Vagina (tissue), 2 donors: ENCODE measurements at regions not wholly inside any gene's neighbourhood (a gene's known extent, or its start where the extent isn't known, plus 50 kb on each side); places are given as distances from the start of the nearest gene placed in this dataset.

ENCODE experiments used
- DNase-seq, 2 donors: peaks; one replicate each; pipeline ENCODE4 v3.0.0-alpha.2; 2017; ENCODE audit errors: extremely low spot score in 2 of 2
- H3K27ac ChIP-seq: fragments of 200-600 bp; sonication (generic); one replicate; pipeline ENCODE4 v1.5.1; 2019
- H3K27me3 ChIP-seq: fragments of 200-600 bp; sonication (generic); one replicate; pipeline ENCODE4 v1.5.1; 2019
- H3K36me3 ChIP-seq, 2 donors: fragments of 200-600 bp; sonication (generic); one replicate each; pipeline ENCODE4 v1.5.1; 2017 to 2019
- H3K4me1 ChIP-seq: fragments of 200-600 bp; sonication (generic); one replicate; pipeline ENCODE4 v1.5.1; 2019
- H3K4me3 ChIP-seq, 2 donors: fragments of 200-600 bp; sonication (generic); 1 replicate in 1 of 2; 2 replicates in 1 of 2; pipeline ENCODE4 v1.5.1; 2016 to 2019
- H3K9me3 ChIP-seq: fragments of 200-600 bp; sonication (generic); one replicate; pipeline ENCODE4 v1.5.1; 2019
- POLR2A ChIP-seq, 2 donors: fragments of 450-650 bp; IDR thresholded peaks; one replicate each; pipeline ENCODE4 v1.6.1; 2017; ENCODE audit warnings: antibody characterized with exemption in 2 of 2, mild to moderate bottlenecking in 2 of 2, moderate library complexity in 2 of 2
- POLR2AphosphoS5 ChIP-seq, 2 donors: sonication (generic); formaldehyde crosslinking; IDR thresholded peaks; one replicate each; pipeline ENCODE4 v1.9.0; 2017; ENCODE audit warnings: antibody characterized with exemption in 2 of 2, mild to moderate bottlenecking in 2 of 2, low read depth in 1 of 2; ENCODE audit not compliant: insufficient read depth in 1 of 2
- intact Hi-C: fragments of 100-400 bp; cut with DNase I; formaldehyde crosslinking; loops from one replicate; pipeline ENCODE4 v1.15.1; 2023
- TF ChIP-seq, protein P1 (sequence below), 3 experiments: fragments of 450-650 bp in 2 of 3; fragments of 200-600 bp in 1 of 3; sonication (generic) in 1 of 3; IDR thresholded peaks; one replicate each; pipeline ENCODE4 v1.5.1; 2017 to 2019; ENCODE audit warnings: antibody characterized with exemption in 3 of 3, mild to moderate bottlenecking in 2 of 3, moderate library complexity in 2 of 3

DNA sequence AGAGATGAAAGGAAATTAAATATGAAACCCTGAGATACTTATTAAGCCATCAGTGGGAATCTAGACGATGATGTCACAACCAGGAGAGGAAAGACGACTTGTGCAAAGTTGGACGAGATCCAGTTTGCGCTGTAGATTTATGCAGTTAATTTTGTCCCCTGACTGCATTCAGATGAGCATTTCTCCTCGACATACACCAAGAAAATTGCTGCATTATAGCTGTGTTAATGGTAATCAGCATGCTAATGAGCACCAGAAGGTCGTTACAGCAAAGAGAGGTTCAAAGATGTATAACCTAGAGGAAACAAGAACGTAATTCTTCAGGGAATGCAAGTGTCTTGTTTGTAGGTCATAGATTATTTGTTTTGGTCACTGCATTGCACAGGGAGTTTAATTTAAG lies 371.7 kb downstream of the RBM26 start:
- TF ChIP-seq, protein P1, sequence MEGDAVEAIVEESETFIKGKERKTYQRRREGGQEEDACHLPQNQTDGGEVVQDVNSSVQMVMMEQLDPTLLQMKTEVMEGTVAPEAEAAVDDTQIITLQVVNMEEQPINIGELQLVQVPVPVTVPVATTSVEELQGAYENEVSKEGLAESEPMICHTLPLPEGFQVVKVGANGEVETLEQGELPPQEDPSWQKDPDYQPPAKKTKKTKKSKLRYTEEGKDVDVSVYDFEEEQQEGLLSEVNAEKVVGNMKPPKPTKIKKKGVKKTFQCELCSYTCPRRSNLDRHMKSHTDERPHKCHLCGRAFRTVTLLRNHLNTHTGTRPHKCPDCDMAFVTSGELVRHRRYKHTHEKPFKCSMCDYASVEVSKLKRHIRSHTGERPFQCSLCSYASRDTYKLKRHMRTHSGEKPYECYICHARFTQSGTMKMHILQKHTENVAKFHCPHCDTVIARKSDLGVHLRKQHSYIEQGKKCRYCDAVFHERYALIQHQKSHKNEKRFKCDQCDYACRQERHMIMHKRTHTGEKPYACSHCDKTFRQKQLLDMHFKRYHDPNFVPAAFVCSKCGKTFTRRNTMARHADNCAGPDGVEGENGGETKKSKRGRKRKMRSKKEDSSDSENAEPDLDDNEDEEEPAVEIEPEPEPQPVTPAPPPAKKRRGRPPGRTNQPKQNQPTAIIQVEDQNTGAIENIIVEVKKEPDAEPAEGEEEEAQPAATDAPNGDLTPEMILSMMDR (IDR thresholded peaks at IDR 0.05) = no peak
- TF ChIP-seq POLR2AphosphoS5 (IDR thresholded peaks at IDR 0.05; ENCODE audit: insufficient read depth in 1 of 2, low read depth in 1 of 2) (no peak), POLR2A (IDR thresholded peaks at IDR 0.05) (no peak)
- intact Hi-C loops = no loop called here

DNA sequence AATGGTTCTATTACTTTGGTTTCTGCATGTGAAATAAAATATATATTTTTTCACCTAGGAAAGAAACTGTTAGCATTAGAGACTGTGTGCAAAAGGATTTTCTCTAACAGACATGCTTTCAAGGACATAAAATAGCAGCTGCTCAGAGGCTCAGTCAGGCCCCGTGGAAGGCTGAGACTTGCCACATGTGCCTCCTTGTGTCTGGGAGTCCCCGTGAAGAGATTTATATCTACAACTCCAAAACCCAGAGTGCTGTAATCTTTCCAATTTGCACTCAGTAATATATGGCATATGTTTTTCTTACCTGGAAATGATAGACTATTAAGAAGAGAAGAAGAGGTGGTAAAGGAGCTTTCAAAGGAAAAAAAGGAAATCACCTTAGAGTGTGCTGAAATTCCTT lies 371.6 kb upstream of the OBI1 start:
- Histone ChIP-seq H3K9me3 (no peaks in the 10 kb centered on the region), H3K27me3 (no peaks in the 10 kb centered on the region), H3K4me1 (no peaks in the 10 kb centered on the region), H3K36me3 (no peaks in the 10 kb centered on the region), H3K27ac (no peak overlapping the region), H3K4me3 (no peak overlapping the region)
- TF ChIP-seq, protein P1 (IDR thresholded peaks at IDR 0.05) = no peak
- TF ChIP-seq POLR2A (IDR thresholded peaks at IDR 0.05) (no peak), POLR2AphosphoS5 (IDR thresholded peaks at IDR 0.05; ENCODE audit: insufficient read depth in 1 of 2, low read depth in 1 of 2) (no peak)
- intact Hi-C loops = no loop called here
- no peak for DNase-seq

More for the DNA sequence above, 371.7 kb downstream of the RBM26 start:
- H3K27ac ChIP-seq = no peak overlapping the region
- no peak overlapping the region for H3K4me3 ChIP-seq
- H3K4me1 ChIP-seq = no peaks in the 10 kb centered on the region
- H3K36me3 ChIP-seq = no peaks in the 10 kb centered on the region
- no peaks in the 10 kb centered on the region for H3K9me3 ChIP-seq
- H3K27me3 ChIP-seq = no peaks in the 10 kb centered on the region
- DNase-seq = no peak

DNA sequence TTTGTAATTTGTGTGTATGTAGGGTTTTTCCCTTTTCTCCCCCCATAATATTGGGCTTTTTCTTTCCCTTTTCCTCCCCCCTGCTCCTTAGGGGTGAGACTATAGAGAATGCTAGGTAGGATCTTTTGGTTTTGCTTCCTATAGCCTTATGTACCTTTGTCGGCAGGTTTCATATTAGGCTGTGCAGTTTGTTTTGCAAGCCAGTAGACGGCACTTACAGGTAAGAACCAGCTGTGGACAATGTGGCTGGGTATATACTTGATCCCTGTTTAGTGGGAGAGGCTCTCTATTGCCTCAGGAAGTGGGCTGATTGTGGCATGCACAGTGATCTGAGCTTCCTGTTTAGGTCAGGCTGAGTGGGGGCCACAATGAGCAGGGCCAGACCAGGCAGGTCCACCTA lies 359.2 kb upstream of the OBI1 start:
- Histone ChIP-seq H3K27me3 (no peaks in the 10 kb centered on the region), H3K4me3 (no peak overlapping the region), H3K27ac (no peak overlapping the region), H3K9me3 (no peaks in the 10 kb centered on the region), H3K4me1 (no peaks in the 10 kb centered on the region), H3K36me3 (no peaks in the 10 kb centered on the region)
- no peak for TF ChIP-seq POLR2A (IDR thresholded peaks at IDR 0.05)
- TF ChIP-seq, protein P1 (IDR thresholded peaks at IDR 0.05) = no peak
- TF ChIP-seq POLR2AphosphoS5 (IDR thresholded peaks at IDR 0.05; ENCODE audit: insufficient read depth in 1 of 2, low read depth in 1 of 2) = no peak
- no peak for DNase-seq
- intact Hi-C loops = no loop called here

DNA sequence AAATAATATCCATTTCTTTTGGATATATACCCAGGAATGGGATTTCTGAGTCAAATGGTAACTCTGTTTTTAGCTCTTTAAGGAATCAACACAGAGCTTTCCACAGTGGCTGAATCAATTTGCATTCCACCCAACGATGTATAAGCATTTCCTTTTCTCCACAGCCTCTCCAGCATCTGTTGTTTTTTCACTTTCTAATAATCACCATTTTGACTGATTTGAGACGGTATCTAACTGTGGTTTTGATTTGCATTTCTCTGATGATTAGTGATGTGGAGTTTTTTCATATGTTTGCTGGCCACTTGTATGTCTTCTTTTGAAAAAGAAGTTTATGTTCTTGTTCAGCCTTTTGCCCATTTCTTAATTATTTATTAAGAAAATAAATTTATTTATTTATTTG lies 352.2 kb upstream of the OBI1 start:
- Histone ChIP-seq H3K9me3 (no peaks in the 10 kb centered on the region), H3K4me1 (no peaks in the 10 kb centered on the region), H3K36me3 (no peaks in the 10 kb centered on the region), H3K4me3 (no peak overlapping the region), H3K27ac (no peak overlapping the region), H3K27me3 (no peaks in the 10 kb centered on the region)
- intact Hi-C loops = no loop called here
- TF ChIP-seq, protein P1 (IDR thresholded peaks at IDR 0.05) = no peak
- no peak for TF ChIP-seq POLR2A (IDR thresholded peaks at IDR 0.05)
- no peak for TF ChIP-seq POLR2AphosphoS5 (IDR thresholded peaks at IDR 0.05; ENCODE audit: insufficient read depth in 1 of 2, low read depth in 1 of 2)
- DNase-seq = no peak

DNA sequence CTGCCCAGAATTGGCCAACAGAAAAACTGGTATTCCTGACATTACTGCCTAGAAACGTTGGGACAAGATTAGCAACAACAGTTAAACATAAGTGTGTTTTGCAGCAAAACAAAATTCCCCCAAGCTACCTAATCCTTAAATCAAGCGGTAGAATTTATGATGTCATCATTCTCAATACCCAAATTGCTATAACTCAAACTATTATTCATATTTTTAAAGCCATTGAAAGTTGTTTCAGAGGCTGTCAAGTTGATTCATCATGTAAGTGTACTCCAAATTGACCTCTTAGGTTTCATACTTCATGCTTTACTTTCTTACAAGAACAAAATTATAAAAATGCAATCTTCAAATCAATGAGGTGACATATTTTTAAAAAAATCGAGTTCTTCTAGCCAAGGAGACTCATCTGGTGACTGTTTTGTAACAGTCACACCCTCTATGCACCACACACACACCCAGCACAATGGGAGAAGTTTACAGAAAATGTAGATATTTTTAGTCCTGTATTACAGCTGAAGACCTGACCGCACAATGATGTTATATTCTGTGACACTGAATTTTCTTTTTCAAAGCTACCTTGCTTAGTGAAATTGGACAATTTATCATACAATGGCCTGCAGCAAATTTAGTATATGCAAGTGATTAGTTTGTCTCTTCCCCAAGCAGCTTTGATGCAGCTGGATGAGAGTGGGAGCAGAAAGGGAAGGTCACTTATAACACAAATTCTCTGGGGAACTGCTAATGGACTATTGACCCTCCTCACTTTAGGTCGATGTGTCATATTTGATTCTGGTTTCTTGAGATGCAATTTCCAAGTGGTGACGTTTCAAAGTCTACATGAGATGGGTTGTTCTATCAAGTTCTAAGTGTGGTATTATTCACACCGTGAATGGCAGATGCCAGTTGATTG lies 345.3 kb upstream of the OBI1 start:
- Histone ChIP-seq H3K4me3 (no peak overlapping the region), H3K4me1 (no peaks in the 10 kb centered on the region), H3K27ac (no peak overlapping the region), H3K36me3 (no peaks in the 10 kb centered on the region), H3K27me3 (no peaks in the 10 kb centered on the region), H3K9me3 (no peaks in the 10 kb centered on the region)
- DNase-seq = no peak
- intact Hi-C loops = no loop called here
- TF ChIP-seq POLR2AphosphoS5 (IDR thresholded peaks at IDR 0.05; ENCODE audit: insufficient read depth in 1 of 2, low read depth in 1 of 2) = no peak
- TF ChIP-seq, protein P1 (IDR thresholded peaks at IDR 0.05) = no peak
- TF ChIP-seq POLR2A (IDR thresholded peaks at IDR 0.05) = no peak
